CD14-positive monocyte (primary cell): ENCODE measurements at regions not wholly inside any gene's neighbourhood (a gene's known extent, or its start where the extent isn't known, plus 50 kb on each side); places are given as distances from the start of the nearest gene placed in this dataset.
"Not testable (repeated sequence)": the region's sequence is repeated elsewhere in the genome, so short reads cannot be mapped to it uniquely, and the experiment has no call there.

Experiments used
- DNase-seq, 3 donors: peaks; one replicate each; pipeline ENCODE4 v3.0.0-alpha.2; 2011 to 2022
- H2AFZ ChIP-seq: 2 replicates; pipeline ENCODE4 v1.6.0; 2012; ENCODE audit warnings: mild to moderate bottlenecking, low read depth, low read length, inconsistent platforms; ENCODE audit not compliant: insufficient read depth, poor library complexity, severe bottlenecking
- H3K27ac ChIP-seq, 2 donors: 1 replicate in 1 of 2; 2 replicates in 1 of 2; pipeline ENCODE4 v1.5.1; 2012 to 2013; ENCODE audit warnings: low read length in 2 of 2, control low read depth in 1 of 2, inconsistent platforms in 1 of 2, low read depth in 1 of 2, mild to moderate bottlenecking in 1 of 2
- H3K27me3 ChIP-seq, 2 donors: one replicate each; pipeline versions ENCODE4 v1.6.0 to v1.6.1; 2011 to 2013; ENCODE audit warnings: low read length in 2 of 2; ENCODE audit not compliant: control insufficient read depth in 2 of 2, insufficient read depth in 2 of 2
- H3K36me3 ChIP-seq, 2 donors: replicated peaks in 1 of 2; 1 replicate in 1 of 2; 2 replicates in 1 of 2; pipeline versions ENCODE4 v1.5.1 to v1.6.1; 2012 to 2013; ENCODE audit warnings: low read length in 2 of 2, control low read depth in 1 of 2, inconsistent platforms in 1 of 2, mild to moderate bottlenecking in 1 of 2; ENCODE audit not compliant: insufficient read depth in 2 of 2, control insufficient read depth in 1 of 2
- H3K4me1 ChIP-seq, 2 donors: 1 replicate in 1 of 2; 2 replicates in 1 of 2; pipeline versions ENCODE4 v1.5.1 to v1.6.1; 2012 to 2013; ENCODE audit warnings: low read length in 2 of 2, control low read depth in 1 of 2, inconsistent platforms in 1 of 2, mild to moderate bottlenecking in 1 of 2, moderate library complexity in 1 of 2; ENCODE audit not compliant: insufficient read depth in 2 of 2, control insufficient read depth in 1 of 2
- H3K4me2 ChIP-seq: replicated peaks from 2 replicates; pipeline ENCODE3; 2012; ENCODE audit warnings: low read length, moderate library complexity, mild to moderate bottlenecking; ENCODE audit not compliant: poor library complexity, severe bottlenecking; ENCODE audit errors: extremely low read depth
- H3K4me3 ChIP-seq, 3 experiments: fragments of 200-600 bp in 1 of 3; sonication (generic) in 1 of 3; replicated peaks in 1 of 3; 1 replicate in 2 of 3; 2 replicates in 1 of 3; pipeline ENCODE4 v1.5.1; 2011 to 2013; ENCODE audit warnings: low read length in 3 of 3, mild to moderate bottlenecking in 3 of 3, control low read depth in 2 of 3, low read depth in 2 of 3, inconsistent platforms in 1 of 3, moderate library complexity in 1 of 3
- H3K79me2 ChIP-seq: 2 replicates; pipeline ENCODE4 v1.6.0; 2012; ENCODE audit warnings: mild to moderate bottlenecking, control low read depth, inconsistent platforms, low read length, moderate library complexity; ENCODE audit not compliant: insufficient read depth
- H3K9ac ChIP-seq: 2 replicates; pipeline ENCODE4 v1.6.0; 2017; ENCODE audit warnings: low read length, mild to moderate bottlenecking; ENCODE audit not compliant: insufficient read depth, poor library complexity, severe bottlenecking
- H3K9me3 ChIP-seq, 2 donors: replicated peaks in 1 of 2; 1 replicate in 1 of 2; 2 replicates in 1 of 2; pipeline versions ENCODE4 v1.5.1 to v1.6.1; 2012 to 2013; ENCODE audit warnings: low read length in 2 of 2, control low read depth in 1 of 2; ENCODE audit not compliant: control insufficient read depth in 1 of 2, insufficient read depth in 1 of 2
- H4K20me1 ChIP-seq: 2 replicates; pipeline ENCODE4 v1.6.0; 2012; ENCODE audit warnings: mild to moderate bottlenecking, low read length, control low read depth, moderate library complexity; ENCODE audit not compliant: insufficient read depth
- H3K27ac Mint-ChIP-seq, 7 donors: one replicate each; pipeline ENCODE4 v1.8.0; 2020; ENCODE audit warnings: mild to moderate bottlenecking in 7 of 7, mixed read lengths in 7 of 7, moderate library complexity in 6 of 7, inconsistent platforms in 2 of 7
- H3K27me3 Mint-ChIP-seq, 3 donors: one replicate each; pipeline ENCODE4 v1.8.0; 2021 to 2022; ENCODE audit warnings: low read depth in 3 of 3, mild to moderate bottlenecking in 3 of 3, mixed read lengths in 3 of 3, moderate library complexity in 3 of 3, inconsistent platforms in 1 of 3
- H3K36me3 Mint-ChIP-seq, 2 donors: one replicate each; pipeline ENCODE4 v1.8.0; 2020; ENCODE audit warnings: mixed read lengths in 2 of 2, inconsistent platforms in 1 of 2, mild to moderate bottlenecking in 1 of 2
- H3K4me1 Mint-ChIP-seq: one replicate; pipeline ENCODE4 v1.8.0; 2020; ENCODE audit warnings: mild to moderate bottlenecking, mixed read lengths
- H3K4me3 Mint-ChIP-seq, 2 donors: one replicate each; pipeline ENCODE4 v1.8.0; 2020; ENCODE audit warnings: mild to moderate bottlenecking in 2 of 2, mixed read lengths in 2 of 2, moderate library complexity in 1 of 2
- H3K9me3 Mint-ChIP-seq, 7 donors: one replicate each; pipeline ENCODE4 v1.8.0; 2020 to 2022; ENCODE audit warnings: mixed read lengths in 7 of 7, mild to moderate bottlenecking in 6 of 7, moderate library complexity in 6 of 7, inconsistent platforms in 2 of 7
- WGBS: methylation state at CpG from one replicate; pipeline ENCODE4 v1.1.5; 2013; ENCODE audit warnings: missing lambda C conversion rate; ENCODE audit not compliant: insufficient coverage; 5-methylcytosine and 5-hydroxymethylcytosine counted together
- intact Hi-C, 2 donors: fragments of 100-400 bp; cut with micrococcal nuclease; formaldehyde crosslinking; loops; one replicate each; pipeline versions ENCODE4 v1.15.0 to v1.15.1; 2023

- H3K36me3 Mint-ChIP-seq, H3K9me3 ChIP-seq, H3K4me2 ChIP-seq, H3K9ac ChIP-seq, H3K4me3 ChIP-seq, H3K36me3 ChIP-seq, H3K27ac ChIP-seq, H3K4me3 Mint-ChIP-seq, H3K27me3 Mint-ChIP-seq, H3K27ac Mint-ChIP-seq, DNase-seq, intact Hi-C loops, H3K79me2 ChIP-seq, H3K27me3 ChIP-seq, H3K4me1 ChIP-seq, H2AFZ ChIP-seq, H4K20me1 ChIP-seq, H3K4me1 Mint-ChIP-seq: not testable (repeated sequence)
- WGBS = no CpG with 5 or more reads among the region's 3 CpGs
- H3K9me3 Mint-ChIP-seq = peaks cover 13 to 38% (median 19%) of the 10 kb centered on the region in 7 donors
These were observed 183.0 kb downstream of the HACE1 start for GRCh38 chr6:104676679-104677078.

GRCh38 chr6:104675161-104675560 is 184.6 kb downstream of the HACE1 start:
- intact Hi-C loops = not testable (repeated sequence)

GRCh38 chr6:104673078-104673477 is 186.6 kb downstream of the HACE1 start:
- H3K4me3 ChIP-seq, H3K4me1 ChIP-seq, H3K36me3 Mint-ChIP-seq, intact Hi-C loops, H3K4me1 Mint-ChIP-seq, H3K27me3 ChIP-seq, H3K27me3 Mint-ChIP-seq, H3K36me3 ChIP-seq, H3K4me3 Mint-ChIP-seq, H3K9ac ChIP-seq, H3K79me2 ChIP-seq, H3K4me2 ChIP-seq, H2AFZ ChIP-seq, H4K20me1 ChIP-seq, DNase-seq, H3K27ac Mint-ChIP-seq, H3K27ac ChIP-seq: not testable (repeated sequence)
- H3K9me3 Mint-ChIP-seq = peaks cover 19 to 50% (median 29%) of the 10 kb centered on the region in 7 donors
- no CpG with 5 or more reads among the region's 1 CpG for WGBS
- H3K9me3 ChIP-seq = peaks cover 0 to 11% of the 10 kb centered on the region in 2 donors

More at GRCh38 chr6:104675161-104675560, 184.6 kb downstream of the HACE1 start:
- H3K4me1 ChIP-seq, H3K4me1 Mint-ChIP-seq, H3K36me3 ChIP-seq, H3K27ac ChIP-seq, DNase-seq, H3K79me2 ChIP-seq, H3K9ac ChIP-seq, H3K27me3 ChIP-seq, H3K4me3 ChIP-seq, H2AFZ ChIP-seq, H4K20me1 ChIP-seq, H3K4me2 ChIP-seq, H3K27me3 Mint-ChIP-seq, H3K4me3 Mint-ChIP-seq, H3K27ac Mint-ChIP-seq, H3K36me3 Mint-ChIP-seq: not testable (repeated sequence)
- WGBS = no CpG with 5 or more reads among the region's 1 CpG
- H3K9me3 ChIP-seq = peaks cover 0 to 11% of the 10 kb centered on the region in 2 donors
- peaks cover 22 to 50% (median 29%) of the 10 kb centered on the region in 7 donors for H3K9me3 Mint-ChIP-seq

- not testable (repeated sequence) for H3K36me3 Mint-ChIP-seq
These were observed 188.2 kb downstream of the HACE1 start for GRCh38 chr6:104671591-104671891.

More at GRCh38 chr6:104671591-104671891, 188.2 kb downstream of the HACE1 start:
- DNase-seq, H3K79me2 ChIP-seq, H3K4me1 ChIP-seq, H3K36me3 ChIP-seq, H3K9ac ChIP-seq, H3K27ac Mint-ChIP-seq, H4K20me1 ChIP-seq, H2AFZ ChIP-seq, H3K27me3 Mint-ChIP-seq, H3K4me2 ChIP-seq, H3K27ac ChIP-seq, H3K27me3 ChIP-seq, intact Hi-C loops, H3K4me3 Mint-ChIP-seq, H3K4me1 Mint-ChIP-seq, H3K4me3 ChIP-seq: not testable (repeated sequence)
- WGBS = 100% methylated on average over 1 of the region's 1 CpG
- H3K9me3 ChIP-seq = peaks cover 0 to 11% of the 10 kb centered on the region in 2 donors
- peaks cover 19 to 50% (median 28%) of the 10 kb centered on the region in 7 donors for H3K9me3 Mint-ChIP-seq
